Stomach (tissue), 4 donors: ENCODE measurements at regions not wholly inside any gene's neighbourhood (a gene's known extent, or its start where the extent isn't known, plus 50 kb on each side); places are given as distances from the start of the nearest gene placed in this dataset.

Experiments used
- EP300 ChIP-seq: sonication (generic); formaldehyde crosslinking; IDR thresholded peaks from one replicate; pipeline ENCODE4 v1.6.1; 2017; ENCODE audit warnings: antibody characterized with exemption
- POLR2A ChIP-seq, 4 donors: fragments of 450-650 bp; IDR thresholded peaks; one replicate each; pipeline ENCODE4 v1.6.1; 2016; ENCODE audit warnings: antibody characterized with exemption in 4 of 4, control low read depth in 2 of 4, mild to moderate bottlenecking in 1 of 4, moderate library complexity in 1 of 4
- POLR2AphosphoS5 ChIP-seq, 3 donors: sonication (generic); formaldehyde crosslinking; IDR thresholded peaks; one replicate each; pipeline ENCODE4 v1.6.1; 2016; ENCODE audit warnings: antibody characterized with exemption in 3 of 3
- TF ChIP-seq, protein P1 (sequence below), 7 experiments: fragments of 450-650 bp in 4 of 7; fragments of 200-600 bp in 3 of 7; sonication (generic) in 3 of 7; IDR thresholded peaks; one replicate each; pipeline ENCODE4 v1.5.1; 2016 to 2019; ENCODE audit warnings: antibody characterized with exemption in 7 of 7, control low read depth in 2 of 7, mild to moderate bottlenecking in 1 of 7

DNA sequence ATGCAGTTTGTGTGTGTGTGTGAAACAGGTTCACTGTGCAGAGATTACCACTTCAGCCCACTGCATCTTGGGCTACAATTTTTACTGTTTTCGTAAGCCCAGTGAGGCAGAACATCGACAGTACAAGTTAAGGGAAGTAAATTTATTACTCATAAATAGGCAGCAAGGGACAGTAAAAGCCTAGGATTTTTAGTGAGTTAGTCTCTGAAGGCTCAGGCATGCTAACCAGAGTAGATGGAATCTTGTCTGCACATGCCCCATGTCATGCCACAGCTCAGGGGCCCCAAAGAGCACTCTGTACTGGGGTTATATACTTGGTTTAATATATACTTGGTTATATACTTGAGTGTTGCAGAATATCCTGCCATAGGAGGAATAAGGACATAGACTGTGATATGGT is 825.7 kb downstream of the TECRL start:
- no peak for TF ChIP-seq POLR2AphosphoS5 (IDR thresholded peaks at IDR 0.05)
- TF ChIP-seq POLR2A (IDR thresholded peaks at IDR 0.05): no peak
- TF ChIP-seq, protein P1, sequence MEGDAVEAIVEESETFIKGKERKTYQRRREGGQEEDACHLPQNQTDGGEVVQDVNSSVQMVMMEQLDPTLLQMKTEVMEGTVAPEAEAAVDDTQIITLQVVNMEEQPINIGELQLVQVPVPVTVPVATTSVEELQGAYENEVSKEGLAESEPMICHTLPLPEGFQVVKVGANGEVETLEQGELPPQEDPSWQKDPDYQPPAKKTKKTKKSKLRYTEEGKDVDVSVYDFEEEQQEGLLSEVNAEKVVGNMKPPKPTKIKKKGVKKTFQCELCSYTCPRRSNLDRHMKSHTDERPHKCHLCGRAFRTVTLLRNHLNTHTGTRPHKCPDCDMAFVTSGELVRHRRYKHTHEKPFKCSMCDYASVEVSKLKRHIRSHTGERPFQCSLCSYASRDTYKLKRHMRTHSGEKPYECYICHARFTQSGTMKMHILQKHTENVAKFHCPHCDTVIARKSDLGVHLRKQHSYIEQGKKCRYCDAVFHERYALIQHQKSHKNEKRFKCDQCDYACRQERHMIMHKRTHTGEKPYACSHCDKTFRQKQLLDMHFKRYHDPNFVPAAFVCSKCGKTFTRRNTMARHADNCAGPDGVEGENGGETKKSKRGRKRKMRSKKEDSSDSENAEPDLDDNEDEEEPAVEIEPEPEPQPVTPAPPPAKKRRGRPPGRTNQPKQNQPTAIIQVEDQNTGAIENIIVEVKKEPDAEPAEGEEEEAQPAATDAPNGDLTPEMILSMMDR (IDR thresholded peaks at IDR 0.05): no peak
- no peak for TF ChIP-seq EP300
